ENCODE measurements at regions not wholly inside any gene's neighbourhood (a gene's known extent, or its start where the extent isn't known, plus 50 kb on each side); places are given as distances from the start of the nearest gene placed in this dataset.
"Not testable (repeated sequence)": the region's sequence is repeated elsewhere in the genome, so short reads cannot be mapped to it uniquely, and the experiment has no call there.

DNA sequence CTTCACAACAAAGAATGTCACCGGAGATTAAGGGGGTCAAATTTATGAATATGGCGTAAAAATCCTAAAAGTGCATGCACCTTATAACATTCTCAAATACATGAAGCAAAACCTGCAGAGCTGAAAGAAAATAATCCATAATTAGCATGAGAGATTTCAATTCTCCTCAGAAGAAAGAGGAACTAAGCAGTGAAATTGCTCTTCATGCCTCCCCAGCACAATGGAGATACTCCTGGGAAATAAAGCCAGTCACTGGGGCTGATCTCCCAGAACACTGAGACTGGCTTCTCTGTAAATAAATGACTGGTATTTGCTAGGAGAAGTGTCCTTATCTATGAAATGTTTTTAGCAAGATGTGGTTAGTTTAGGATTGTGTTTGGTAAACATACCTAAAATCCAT is 68.1 kb downstream of the GOLGA6L6 start:
- not testable (repeated sequence) for H3K4me1 Mint-ChIP-seq (ENCODE audit: low read depth, unreplicated experiment); H3K4me3 ChIP-seq (ENCODE audit: insufficient read depth, low read depth, low read length); H3K9me3 ChIP-seq (ENCODE audit: insufficient read depth, low read depth, low read length); H3K36me3 Mint-ChIP-seq (ENCODE audit: low read depth, unreplicated experiment); H2AFZ ChIP-seq (ENCODE audit: low read depth, low read length); H3K79me2 ChIP-seq (ENCODE audit: insufficient read depth, low read length); H3K9me3 Mint-ChIP-seq (ENCODE audit: unreplicated experiment); H3K4me3 Mint-ChIP-seq (ENCODE audit: unreplicated experiment); DNase-seq (ENCODE audit: low read depth); H3K4me1 ChIP-seq (ENCODE audit: insufficient read depth, low read length); H3K27ac Mint-ChIP-seq (ENCODE audit: unreplicated experiment); H3K27me3 ChIP-seq (ENCODE audit: insufficient read depth, low read length); H3K27ac ChIP-seq (ENCODE audit: low read depth, low read length); FAIRE-seq; H3K36me3 ChIP-seq (ENCODE audit: insufficient read depth, low read length); H4K20me1 ChIP-seq (ENCODE audit: insufficient read depth, low read length); H3K9ac ChIP-seq (ENCODE audit: low read length); H3K27me3 Mint-ChIP-seq (ENCODE audit: low read depth, unreplicated experiment); H3K4me2 ChIP-seq (ENCODE audit: low read length)

DNA sequence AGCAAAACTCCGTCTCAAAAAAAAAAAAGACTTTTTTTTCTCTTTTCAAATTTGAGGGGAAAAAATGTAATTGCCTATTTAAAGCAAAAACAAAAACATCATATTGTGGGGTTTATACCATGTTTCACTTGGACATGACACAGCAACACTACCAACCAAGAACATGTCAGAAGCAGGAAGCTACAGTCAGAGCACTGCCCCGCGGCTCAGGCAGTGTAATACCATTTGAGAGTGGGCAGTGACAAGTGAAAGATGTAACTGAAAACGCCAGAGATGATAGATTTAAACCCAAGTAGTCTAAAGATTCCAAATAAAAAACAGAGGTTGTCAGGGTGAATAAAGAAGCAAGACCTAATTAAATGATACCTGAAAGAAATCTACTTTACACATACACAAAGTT is 68.6 kb downstream of the GOLGA6L6 start:
- H3K9ac ChIP-seq (ENCODE audit: low read length); FAIRE-seq; H3K9me3 Mint-ChIP-seq (ENCODE audit: unreplicated experiment); H3K27ac ChIP-seq (ENCODE audit: low read depth, low read length); H4K20me1 ChIP-seq (ENCODE audit: insufficient read depth, low read length); DNase-seq (ENCODE audit: low read depth); H3K27ac Mint-ChIP-seq (ENCODE audit: unreplicated experiment); H3K4me1 ChIP-seq (ENCODE audit: insufficient read depth, low read length); H3K27me3 Mint-ChIP-seq (ENCODE audit: low read depth, unreplicated experiment); H2AFZ ChIP-seq (ENCODE audit: low read depth, low read length); H3K79me2 ChIP-seq (ENCODE audit: insufficient read depth, low read length); H3K4me1 Mint-ChIP-seq (ENCODE audit: low read depth, unreplicated experiment); H3K9me3 ChIP-seq (ENCODE audit: insufficient read depth, low read depth, low read length); H3K36me3 Mint-ChIP-seq (ENCODE audit: low read depth, unreplicated experiment); H3K27me3 ChIP-seq (ENCODE audit: insufficient read depth, low read length); H3K4me3 Mint-ChIP-seq (ENCODE audit: unreplicated experiment); H3K4me2 ChIP-seq (ENCODE audit: low read length); H3K4me3 ChIP-seq (ENCODE audit: insufficient read depth, low read depth, low read length); H3K36me3 ChIP-seq (ENCODE audit: insufficient read depth, low read length): not testable (repeated sequence)

DNA sequence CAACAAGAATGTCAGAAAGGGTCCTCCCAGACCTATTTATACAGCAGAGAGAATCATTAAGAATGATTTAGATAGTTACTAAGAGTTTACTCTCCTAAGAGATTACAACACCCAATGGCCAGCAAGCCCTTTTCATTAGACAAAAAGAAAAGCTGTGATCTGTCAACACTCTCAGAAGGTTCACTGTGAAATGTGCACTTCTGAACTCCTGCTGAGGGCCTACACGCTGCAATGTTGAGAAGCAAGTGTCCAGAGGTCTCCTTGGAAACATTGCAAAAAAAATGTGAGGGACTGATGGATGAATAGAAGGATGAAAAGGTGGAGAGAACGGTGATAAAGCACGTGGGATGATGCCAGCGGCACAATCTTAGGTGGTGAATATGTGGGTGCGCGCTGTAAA is 70.8 kb downstream of the GOLGA6L6 start:
- not testable (repeated sequence) for H3K79me2 ChIP-seq (ENCODE audit: insufficient read depth, low read length); H3K9ac ChIP-seq (ENCODE audit: low read length); H3K27ac ChIP-seq (ENCODE audit: low read depth, low read length); DNase-seq (ENCODE audit: low read depth); H3K4me3 Mint-ChIP-seq (ENCODE audit: unreplicated experiment); H3K36me3 ChIP-seq (ENCODE audit: insufficient read depth, low read length); H3K27ac Mint-ChIP-seq (ENCODE audit: unreplicated experiment); H3K27me3 ChIP-seq (ENCODE audit: insufficient read depth, low read length); H2AFZ ChIP-seq (ENCODE audit: low read depth, low read length); H3K4me1 Mint-ChIP-seq (ENCODE audit: low read depth, unreplicated experiment); H3K4me3 ChIP-seq (ENCODE audit: insufficient read depth, low read depth, low read length); FAIRE-seq; H3K9me3 Mint-ChIP-seq (ENCODE audit: unreplicated experiment); H3K27me3 Mint-ChIP-seq (ENCODE audit: low read depth, unreplicated experiment); H3K9me3 ChIP-seq (ENCODE audit: insufficient read depth, low read depth, low read length); H3K4me2 ChIP-seq (ENCODE audit: low read length); H3K36me3 Mint-ChIP-seq (ENCODE audit: low read depth, unreplicated experiment); H4K20me1 ChIP-seq (ENCODE audit: insufficient read depth, low read length); H3K4me1 ChIP-seq (ENCODE audit: insufficient read depth, low read length)

DNA sequence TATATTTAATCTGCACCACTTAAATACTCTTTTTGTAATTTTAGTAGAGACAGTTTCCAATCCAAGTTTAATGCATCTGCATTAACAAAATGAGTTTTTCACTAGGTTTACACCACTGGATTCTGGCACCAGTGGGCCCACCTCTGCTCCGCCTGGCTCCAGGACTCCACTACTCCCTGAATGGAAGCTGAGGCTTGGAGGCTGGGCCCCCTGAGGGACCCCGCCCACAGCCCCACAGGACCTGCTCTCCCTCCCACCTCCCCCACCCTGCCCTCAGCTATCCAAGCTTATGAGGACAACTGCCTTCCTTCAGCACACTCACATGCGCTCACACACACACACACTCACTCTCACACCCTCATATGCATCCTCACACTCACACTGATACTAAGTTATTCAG is 100.5 kb downstream of the GOLGA6L6 start:
- H2AFZ ChIP-seq (ENCODE audit: low read depth, low read length); H3K4me3 Mint-ChIP-seq (ENCODE audit: unreplicated experiment); H3K27ac ChIP-seq (ENCODE audit: low read depth, low read length); H3K9ac ChIP-seq (ENCODE audit: low read length); H3K36me3 ChIP-seq (ENCODE audit: insufficient read depth, low read length); H3K27me3 Mint-ChIP-seq (ENCODE audit: low read depth, unreplicated experiment); H3K79me2 ChIP-seq (ENCODE audit: insufficient read depth, low read length); H3K4me1 ChIP-seq (ENCODE audit: insufficient read depth, low read length); DNase-seq (ENCODE audit: low read depth); H3K27ac Mint-ChIP-seq (ENCODE audit: unreplicated experiment); H3K4me3 ChIP-seq (ENCODE audit: insufficient read depth, low read depth, low read length); H3K27me3 ChIP-seq (ENCODE audit: insufficient read depth, low read length); H3K4me1 Mint-ChIP-seq (ENCODE audit: low read depth, unreplicated experiment); H3K36me3 Mint-ChIP-seq (ENCODE audit: low read depth, unreplicated experiment); H4K20me1 ChIP-seq (ENCODE audit: insufficient read depth, low read length); H3K9me3 Mint-ChIP-seq (ENCODE audit: unreplicated experiment); H3K9me3 ChIP-seq (ENCODE audit: insufficient read depth, low read depth, low read length); FAIRE-seq; H3K4me2 ChIP-seq (ENCODE audit: low read length): not testable (repeated sequence)

DNA sequence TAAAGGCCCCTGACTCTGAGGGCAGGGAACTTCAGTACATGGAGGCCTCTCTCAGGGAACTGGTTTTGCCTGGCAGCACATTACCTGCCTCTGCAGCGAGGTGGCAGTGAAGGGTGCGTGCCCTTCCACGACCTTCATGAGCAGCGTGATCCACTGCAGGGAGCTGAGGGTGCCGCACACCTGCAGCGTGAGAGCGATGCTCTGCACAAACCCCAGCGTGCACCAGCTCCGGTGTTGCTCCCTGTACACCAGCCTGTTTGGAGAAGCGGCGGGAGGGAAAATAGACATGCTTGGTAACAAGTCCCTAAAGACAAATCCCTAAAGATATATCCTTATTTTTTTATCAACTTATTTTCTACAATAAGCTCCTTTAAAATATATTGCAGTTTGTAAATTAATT is 101.2 kb downstream of the GOLGA6L6 start:
- H3K27ac Mint-ChIP-seq (ENCODE audit: unreplicated experiment); H3K4me1 ChIP-seq (ENCODE audit: insufficient read depth, low read length); H3K27me3 ChIP-seq (ENCODE audit: insufficient read depth, low read length); H3K9ac ChIP-seq (ENCODE audit: low read length); H3K79me2 ChIP-seq (ENCODE audit: insufficient read depth, low read length); H3K4me2 ChIP-seq (ENCODE audit: low read length); H3K36me3 ChIP-seq (ENCODE audit: insufficient read depth, low read length); DNase-seq (ENCODE audit: low read depth); H3K9me3 ChIP-seq (ENCODE audit: insufficient read depth, low read depth, low read length); H3K4me1 Mint-ChIP-seq (ENCODE audit: low read depth, unreplicated experiment); FAIRE-seq; H3K4me3 Mint-ChIP-seq (ENCODE audit: unreplicated experiment); H3K27me3 Mint-ChIP-seq (ENCODE audit: low read depth, unreplicated experiment); H3K9me3 Mint-ChIP-seq (ENCODE audit: unreplicated experiment); H4K20me1 ChIP-seq (ENCODE audit: insufficient read depth, low read length); H3K27ac ChIP-seq (ENCODE audit: low read depth, low read length); H3K4me3 ChIP-seq (ENCODE audit: insufficient read depth, low read depth, low read length); H2AFZ ChIP-seq (ENCODE audit: low read depth, low read length); H3K36me3 Mint-ChIP-seq (ENCODE audit: low read depth, unreplicated experiment): not testable (repeated sequence)

DNA sequence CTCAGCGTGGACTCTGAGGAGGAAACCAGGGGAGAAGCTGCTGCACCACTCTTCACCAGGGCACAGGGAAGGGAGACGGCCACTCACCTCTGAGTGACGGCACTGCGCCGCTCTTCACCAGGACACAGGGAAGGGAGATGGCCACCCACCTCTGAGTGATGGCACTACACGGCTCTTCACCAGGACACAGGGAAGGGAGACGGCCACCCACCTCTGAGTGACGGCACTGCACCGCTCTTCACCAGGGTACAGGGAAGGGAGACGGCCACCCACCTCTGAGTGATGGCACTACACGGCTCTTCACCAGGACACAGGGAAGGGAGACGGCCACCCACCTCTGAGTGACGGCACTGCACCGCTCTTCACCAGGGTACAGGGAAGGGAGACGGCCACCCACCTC is 102.5 kb downstream of the GOLGA6L6 start:
- not testable (repeated sequence) for H3K9me3 ChIP-seq (ENCODE audit: insufficient read depth, low read depth, low read length); H3K4me1 ChIP-seq (ENCODE audit: insufficient read depth, low read length); H3K36me3 ChIP-seq (ENCODE audit: insufficient read depth, low read length); H3K27me3 Mint-ChIP-seq (ENCODE audit: low read depth, unreplicated experiment); H4K20me1 ChIP-seq (ENCODE audit: insufficient read depth, low read length); H2AFZ ChIP-seq (ENCODE audit: low read depth, low read length); H3K9me3 Mint-ChIP-seq (ENCODE audit: unreplicated experiment); H3K36me3 Mint-ChIP-seq (ENCODE audit: low read depth, unreplicated experiment); H3K27me3 ChIP-seq (ENCODE audit: insufficient read depth, low read length); H3K4me3 ChIP-seq (ENCODE audit: insufficient read depth, low read depth, low read length); H3K27ac ChIP-seq (ENCODE audit: low read depth, low read length); H3K4me3 Mint-ChIP-seq (ENCODE audit: unreplicated experiment); H3K27ac Mint-ChIP-seq (ENCODE audit: unreplicated experiment); FAIRE-seq; H3K79me2 ChIP-seq (ENCODE audit: insufficient read depth, low read length); H3K4me1 Mint-ChIP-seq (ENCODE audit: low read depth, unreplicated experiment); H3K4me2 ChIP-seq (ENCODE audit: low read length); H3K9ac ChIP-seq (ENCODE audit: low read length); DNase-seq (ENCODE audit: low read depth)
